DMS53 (cell line): ENCODE measurements at regions not wholly inside any gene's neighbourhood (a gene's known extent, or its start where the extent isn't known, plus 50 kb on each side); places are given as distances from the start of the nearest gene placed in this dataset.

ENCODE experiments used
- DNase-seq: peaks from one replicate; lab custom pipeline; 2025; lab: John Stamatoyannopoulos, UW

GRCh38 chr11:112588252-112588694 is 327.6 kb upstream of the PLET1 start:
- DNase-seq, result peak; percentile 93

GRCh38 chr11:112589155-112589554 is 328.5 kb upstream of the PLET1 start:
- DNase-seq, result no peak

- DNase-seq, result no peak
Measured at GRCh38 chr11:112590764-112591163, 330.1 kb upstream of the PLET1 start.

GRCh38 chr11:112593440-112593839 is 332.8 kb upstream of the PLET1 start:
- no peak for DNase-seq

GRCh38 chr11:112596324-112596723 is 335.7 kb upstream of the PLET1 start:
- no peak for DNase-seq

GRCh38 chr11:112597286-112597790 is 336.7 kb upstream of the PLET1 start:
- DNase-seq, result no peak

- DNase-seq, result no peak
Measured at GRCh38 chr11:112599265-112599664, 338.6 kb upstream of the PLET1 start.

GRCh38 chr11:112599856-112600533 is 339.3 kb upstream of the PLET1 start:
- DNase-seq, result no peak

GRCh38 chr11:112605093-112605666 is 344.5 kb upstream of the PLET1 start:
- DNase-seq, result no peak

GRCh38 chr11:112606656-112607055 is 346.0 kb upstream of the PLET1 start:
- DNase-seq, result no peak

- DNase-seq, result no peak
Measured at GRCh38 chr11:112608509-112608908, 347.8 kb upstream of the PLET1 start.

- DNase-seq, result no peak
Measured at GRCh38 chr11:112610494-112610893, 349.8 kb upstream of the PLET1 start.

- no peak for DNase-seq
Measured at GRCh38 chr11:112610996-112611750, 350.0 kb upstream of the NCAM1 start.

GRCh38 chr11:112611771-112612170 is 349.4 kb upstream of the NCAM1 start:
- no peak for DNase-seq

- DNase-seq, result no peak
Measured at GRCh38 chr11:112612250-112612849, 348.9 kb upstream of the NCAM1 start.

- DNase-seq, result peak; percentile 79
Measured at GRCh38 chr11:112613051-112613972, 347.9 kb upstream of the NCAM1 start.

GRCh38 chr11:112614605-112615004 is 346.6 kb upstream of the NCAM1 start:
- no peak for DNase-seq

GRCh38 chr11:112615238-112615637 is 346.0 kb upstream of the NCAM1 start:
- no peak for DNase-seq

GRCh38 chr11:112615891-112616290 is 345.3 kb upstream of the NCAM1 start:
- no peak for DNase-seq

- DNase-seq, result no peak
Measured at GRCh38 chr11:112616327-112617097, 344.7 kb upstream of the NCAM1 start.

GRCh38 chr11:112617098-112617425 is 344.2 kb upstream of the NCAM1 start:
- no peak for DNase-seq
